Right lobe of liver (tissue), 6 donors: ENCODE measurements at regions not wholly inside any gene's neighbourhood (a gene's known extent, or its start where the extent isn't known, plus 50 kb on each side); places are given as distances from the start of the nearest gene placed in this dataset.

Source experiments
- ATAC-seq, 4 donors: fragments of 200-7000 bp; cut with Tn5 transposase; one replicate each; pipeline ENCODE4 v1.9.1; 2020; ENCODE audit warnings: mild to moderate bottlenecking in 4 of 4, moderate library complexity in 4 of 4
- DNase-seq, 3 donors: peaks; one replicate each; pipeline ENCODE4 v3.0.0-alpha.2; 2020
- H3K27ac ChIP-seq, 3 donors: fragments of 200-600 bp; one replicate each; pipeline ENCODE4 v1.8.0; 2022
- H3K27me3 ChIP-seq, 2 donors: fragments of 200-600 bp; one replicate each; pipeline ENCODE4 v1.8.0; 2022
- H3K36me3 ChIP-seq, 4 donors: fragments of 200-600 bp; sonication (generic) in 1 of 4; one replicate each; pipeline versions ENCODE4 v1.5.1 to v1.8.0; 2017 to 2022; ENCODE audit warnings: control low read depth in 1 of 4
- H3K4me1 ChIP-seq, 4 donors: fragments of 200-600 bp; sonication (generic) in 1 of 4; one replicate each; pipeline versions ENCODE4 v1.5.1 to v1.8.0; 2017 to 2022; ENCODE audit warnings: control low read depth in 1 of 4
- H3K4me3 ChIP-seq, 3 donors: fragments of 200-600 bp; one replicate each; pipeline ENCODE4 v1.8.0; 2022
- H3K9me3 ChIP-seq, 4 donors: fragments of 200-600 bp; sonication (generic) in 1 of 4; one replicate each; pipeline versions ENCODE4 v1.5.1 to v1.8.0; 2017 to 2022; ENCODE audit warnings: control low read depth in 1 of 4
- CTCF ChIP-seq, 4 donors: fragments of 200-600 bp in 3 of 4; fragments of 450-650 bp in 1 of 4; IDR thresholded peaks; one replicate each; pipeline versions ENCODE4 v1.5.1 to v1.8.0; 2016 to 2022; ENCODE audit warnings: antibody characterized with exemption in 4 of 4, mild to moderate bottlenecking in 2 of 4
- POLR2A ChIP-seq: fragments of 450-650 bp; IDR thresholded peaks from one replicate; pipeline ENCODE4 v1.6.1; 2017; ENCODE audit warnings: antibody characterized with exemption, mild to moderate bottlenecking
- WGBS: methylation state at CpG from one replicate; pipeline ENCODE4 v1.1.6; 2018; ENCODE audit warnings: low coverage, low lambda C conversion rate; ENCODE audit not compliant: insufficient coverage; ENCODE audit errors: missing lambda C conversion rate; 5-methylcytosine and 5-hydroxymethylcytosine counted together
- intact Hi-C, 2 donors: fragments of 100-400 bp; cut with DNase I; formaldehyde crosslinking; loops; one replicate each; pipeline versions ENCODE4 v1.11.2 to v1.14.1; 2022
- donor health status: DM: no; HTN: yes; CAD: no.
- donor health status: DM: no; HTN: no; CAD: no.
- donor health status: DM: no; HTN: no; CAD: no.
- donor health status: DM: no; HTN: yes; CAD: no.
- donor health status: DM: no; HTN: yes; CAD: no.

GRCh38 chr3:40951636-40952035 is 247.7 kb upstream of the CTNNB1 start:
- DNase-seq (no peak), ATAC-seq (no peak)
- intact Hi-C loops, result no loop called here
- Histone ChIP-seq H3K9me3 (no peaks in the 10 kb centered on the region), H3K27me3 (no peaks in the 10 kb centered on the region), H3K36me3 (no peaks in the 10 kb centered on the region), H3K4me3 (no peak overlapping the region), H3K27ac (no peak overlapping the region), H3K4me1 (no peaks in the 10 kb centered on the region)
- TF ChIP-seq POLR2A (no peak), CTCF (IDR thresholded peaks at IDR 0.05) (no peak)

GRCh38 chr3:40961104-40961857 is 238.0 kb upstream of the CTNNB1 start:
- intact Hi-C loops, result no loop called here
- 51% methylated on average over 5 of the region's 5 CpGs for WGBS

DNA sequence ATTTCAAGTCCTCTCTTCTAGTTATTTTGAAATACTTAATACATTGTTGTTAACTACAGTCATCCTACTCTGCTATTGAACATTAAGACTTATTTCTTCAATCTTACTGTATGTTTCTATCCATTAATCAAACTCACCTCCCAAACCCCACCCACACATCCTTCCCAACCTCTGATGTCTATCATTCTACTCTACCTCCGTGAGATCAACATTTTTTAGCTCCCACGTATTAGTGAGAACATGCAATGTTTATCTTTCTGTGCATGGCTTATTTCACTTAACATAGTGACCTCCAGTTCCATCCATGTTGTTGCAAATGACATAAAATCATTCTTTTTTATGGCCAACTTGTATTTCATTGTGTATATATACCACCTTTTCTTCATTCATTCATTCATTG is 236.6 kb upstream of the CTNNB1 start:
- TF ChIP-seq CTCF (IDR thresholded peaks at IDR 0.05) (no peak), POLR2A (no peak)
- intact Hi-C loops, result no loop called here

More at GRCh38 chr3:40961104-40961857, 238.0 kb upstream of the CTNNB1 start:
- no peak for TF ChIP-seq CTCF (IDR thresholded peaks at IDR 0.05)
- TF ChIP-seq POLR2A, result no peak
- Histone ChIP-seq H3K27me3 (no peaks in the 10 kb centered on the region), H3K36me3 (no peaks in the 10 kb centered on the region), H3K4me1 (no peaks in the 10 kb centered on the region), H3K27ac (no peak overlapping the region), H3K9me3 (no peaks in the 10 kb centered on the region), H3K4me3 (no peak overlapping the region)
- DNase-seq, result no peak
- ATAC-seq, result no peak

GRCh38 chr3:40968666-40969065 is 230.6 kb upstream of the CTNNB1 start:
- ATAC-seq, result no peak
- H3K27ac ChIP-seq, result no peak overlapping the region
- intact Hi-C loops, result no loop called here
- DNase-seq, result no peak
- H3K36me3 ChIP-seq, result no peaks in the 10 kb centered on the region
- H3K27me3 ChIP-seq, result no peaks in the 10 kb centered on the region
- peaks cover 0 to 10% (median 0%) of the 10 kb centered on the region in 4 donors for H3K4me1 ChIP-seq
- H3K9me3 ChIP-seq, result no peaks in the 10 kb centered on the region
- 75% methylated on average over 1 of the region's 1 CpG for WGBS
- TF ChIP-seq POLR2A (no peak), CTCF (IDR thresholded peaks at IDR 0.05) (no peak)
- no peak overlapping the region for H3K4me3 ChIP-seq

More for the DNA sequence above, 236.6 kb upstream of the CTNNB1 start:
- H3K4me1 ChIP-seq, result no peaks in the 10 kb centered on the region
- H3K27ac ChIP-seq, result no peak overlapping the region
- 68% methylated on average over 2 of the region's 2 CpGs for WGBS
- no peaks in the 10 kb centered on the region for H3K9me3 ChIP-seq
- ATAC-seq, result no peak
- H3K27me3 ChIP-seq, result no peaks in the 10 kb centered on the region
- H3K36me3 ChIP-seq, result no peaks in the 10 kb centered on the region
- no peak overlapping the region for H3K4me3 ChIP-seq
- DNase-seq, result no peak
